Transverse colon (tissue), 4 donors: ENCODE measurements at regions not wholly inside any gene's neighbourhood (a gene's known extent, or its start where the extent isn't known, plus 50 kb on each side); places are given as distances from the start of the nearest gene placed in this dataset.
"Not testable (repeated sequence)": the region's sequence is repeated elsewhere in the genome, so short reads cannot be mapped to it uniquely, and the experiment has no call there.

ENCODE experiments used
- DNase-seq: peaks from one replicate; pipeline ENCODE4 v3.0.0-alpha.2; 2019
- H3K27ac ChIP-seq, 4 donors: fragments of 200-600 bp; sonication (generic); 2 replicates each; pipeline ENCODE4 v1.5.1; 2016 to 2018; ENCODE audit warnings: inconsistent platforms in 4 of 4
- H3K27me3 ChIP-seq: fragments of 200-600 bp; sonication (generic); 2 replicates; pipeline ENCODE4 v1.5.1; 2017; ENCODE audit warnings: inconsistent platforms
- H3K36me3 ChIP-seq, 4 donors: fragments of 200-600 bp; sonication (generic); 2 replicates each; pipeline ENCODE4 v1.5.1; 2017 to 2019; ENCODE audit warnings: inconsistent platforms in 4 of 4
- H3K4me1 ChIP-seq, 4 donors: fragments of 200-600 bp; sonication (generic); 2 replicates each; pipeline ENCODE4 v1.5.1; 2017 to 2020; ENCODE audit warnings: inconsistent platforms in 4 of 4
- H3K4me3 ChIP-seq, 4 donors: fragments of 200-600 bp; sonication (generic); 1 replicate in 1 of 4; 2 replicates in 3 of 4; pipeline versions ENCODE4 v1.5.1 to v1.6.1; 2017 to 2019; ENCODE audit warnings: inconsistent platforms in 4 of 4
- H3K9me3 ChIP-seq, 2 donors: fragments of 200-600 bp; sonication (generic); 2 replicates each; pipeline ENCODE4 v1.5.1; 2017 to 2019; ENCODE audit warnings: inconsistent platforms in 2 of 2
- EP300 ChIP-seq: sonication (generic); formaldehyde crosslinking; IDR thresholded peaks from one replicate; pipeline ENCODE4 v1.6.1; 2017; ENCODE audit warnings: antibody characterized with exemption, low read depth
- POLR2A ChIP-seq: fragments of 450-650 bp; IDR thresholded peaks from one replicate; pipeline ENCODE4 v1.6.1; 2016; ENCODE audit warnings: antibody characterized with exemption, mild to moderate bottlenecking, moderate library complexity
- POLR2AphosphoS5 ChIP-seq, 3 donors: sonication (generic); formaldehyde crosslinking; IDR thresholded peaks; one replicate each; pipeline ENCODE4 v1.6.1; 2016; ENCODE audit warnings: antibody characterized with exemption in 3 of 3
- WGBS, 2 donors: methylation state at CpG; one replicate each; pipeline ENCODE4 v1.1.5; 2018; ENCODE audit warnings: low coverage in 1 of 2; 5-methylcytosine and 5-hydroxymethylcytosine counted together
- in situ Hi-C, 4 donors: fragments of 200-750 bp; cut with MboI; loops; one replicate each; pipeline versions ENCODE4 v1.15.0 to v1.15.1; 2017; ENCODE audit warnings: low sequenced_read_pairs in 3 of 4, low pct_ligation_motif_present in 1 of 4, low pct_unique_long_range_greater_than_20kb in 1 of 4
- intact Hi-C: fragments of 100-400 bp; cut with DNase I; formaldehyde crosslinking; loops from one replicate; pipeline ENCODE4 v1.15.1; 2023; ENCODE audit warnings: low total_unique reads
- TF ChIP-seq, protein P1 (sequence below), 5 experiments: fragments of 200-600 bp in 3 of 5; fragments of 450-650 bp in 2 of 5; sonication (generic) in 3 of 5; IDR thresholded peaks; 1 replicate in 2 of 5; 2 replicates in 3 of 5; pipeline ENCODE4 v1.5.1; 2016 to 2017; ENCODE audit warnings: antibody characterized with exemption in 5 of 5, inconsistent platforms in 3 of 5, mild to moderate bottlenecking in 2 of 5, moderate library complexity in 1 of 5

DNA sequence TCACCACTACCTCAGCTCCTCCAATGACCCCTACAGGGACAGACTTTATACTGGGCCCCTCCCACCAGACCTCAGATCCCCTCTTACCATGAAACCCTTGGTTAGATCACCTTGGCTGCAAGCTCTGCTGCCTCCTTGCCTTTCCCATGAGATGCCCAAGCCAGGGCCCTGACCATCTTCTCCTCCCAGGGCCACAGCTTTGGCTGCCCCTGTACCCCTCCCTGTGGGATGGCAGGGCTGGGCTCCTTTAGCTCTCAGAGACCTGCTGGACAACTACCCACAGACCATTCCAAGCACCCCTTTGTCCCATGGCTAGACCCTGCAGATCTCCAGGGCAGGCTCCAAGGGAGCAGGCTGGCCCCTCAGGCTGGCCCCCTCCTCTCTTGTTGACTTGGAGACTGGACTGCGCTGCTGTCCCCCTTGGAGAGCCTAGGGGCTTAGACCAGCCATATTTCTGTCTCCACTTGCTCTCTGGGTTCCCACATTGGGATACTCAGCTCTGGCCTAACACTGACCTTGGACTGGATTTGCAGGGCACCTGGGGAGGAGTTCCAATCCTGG is 1692.7 kb downstream of the TP53TG3F start:
- intact Hi-C loops (no loop called here), in situ Hi-C loops (no loop called here)
- H3K4me3 ChIP-seq = no peak overlapping the region
- no peaks in the 10 kb centered on the region for H3K36me3 ChIP-seq
- DNase-seq = no peak
- no peak overlapping the region for H3K27ac ChIP-seq
- no peaks in the 10 kb centered on the region for H3K4me1 ChIP-seq
- TF ChIP-seq POLR2A (no peak), POLR2AphosphoS5 (IDR thresholded peaks at IDR 0.05) (no peak), EP300 (no peak)
- TF ChIP-seq, protein P1, sequence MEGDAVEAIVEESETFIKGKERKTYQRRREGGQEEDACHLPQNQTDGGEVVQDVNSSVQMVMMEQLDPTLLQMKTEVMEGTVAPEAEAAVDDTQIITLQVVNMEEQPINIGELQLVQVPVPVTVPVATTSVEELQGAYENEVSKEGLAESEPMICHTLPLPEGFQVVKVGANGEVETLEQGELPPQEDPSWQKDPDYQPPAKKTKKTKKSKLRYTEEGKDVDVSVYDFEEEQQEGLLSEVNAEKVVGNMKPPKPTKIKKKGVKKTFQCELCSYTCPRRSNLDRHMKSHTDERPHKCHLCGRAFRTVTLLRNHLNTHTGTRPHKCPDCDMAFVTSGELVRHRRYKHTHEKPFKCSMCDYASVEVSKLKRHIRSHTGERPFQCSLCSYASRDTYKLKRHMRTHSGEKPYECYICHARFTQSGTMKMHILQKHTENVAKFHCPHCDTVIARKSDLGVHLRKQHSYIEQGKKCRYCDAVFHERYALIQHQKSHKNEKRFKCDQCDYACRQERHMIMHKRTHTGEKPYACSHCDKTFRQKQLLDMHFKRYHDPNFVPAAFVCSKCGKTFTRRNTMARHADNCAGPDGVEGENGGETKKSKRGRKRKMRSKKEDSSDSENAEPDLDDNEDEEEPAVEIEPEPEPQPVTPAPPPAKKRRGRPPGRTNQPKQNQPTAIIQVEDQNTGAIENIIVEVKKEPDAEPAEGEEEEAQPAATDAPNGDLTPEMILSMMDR (IDR thresholded peaks at IDR 0.05) = no peak
- WGBS, 2 donors = 14% methylated on average over 1 of the region's 1 CpG; no CpG with 5 or more reads in 1 of the 2 donors
- no peaks in the 10 kb centered on the region for H3K27me3 ChIP-seq
- peaks cover 0 to 4% of the 10 kb centered on the region in 2 donors for H3K9me3 ChIP-seq

DNA sequence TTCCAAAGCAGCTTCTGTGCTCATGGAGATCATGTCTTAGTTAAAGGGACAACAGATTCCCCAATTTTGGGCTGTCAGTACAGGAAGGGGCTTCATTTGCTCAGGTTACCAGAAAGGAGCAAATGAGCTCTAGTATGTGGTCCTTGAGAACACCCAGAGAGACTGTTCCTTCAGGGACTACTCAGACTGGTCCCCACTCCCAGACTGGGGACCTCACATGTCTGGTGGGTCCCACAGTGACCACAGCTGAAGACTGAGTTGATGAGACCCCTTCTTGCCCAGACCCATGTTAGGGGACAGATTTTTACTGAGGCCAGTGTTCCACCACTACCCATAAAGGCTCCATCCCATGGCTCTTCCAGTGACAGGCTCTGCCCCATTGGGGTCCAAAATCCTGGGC is 1695.2 kb downstream of the TP53TG3F start:
- Histone ChIP-seq H3K4me1 (no peaks in the 10 kb centered on the region), H3K9me3 (peaks cover 0 to 8% of the 10 kb centered on the region in 2 donors), H3K4me3 (no peak overlapping the region), H3K27ac (no peak overlapping the region), H3K36me3 (no peaks in the 10 kb centered on the region), H3K27me3 (no peaks in the 10 kb centered on the region)
- intact Hi-C loops (no loop called here), in situ Hi-C loops (no loop called here)
- no peak for DNase-seq
- TF ChIP-seq POLR2A (no peak), EP300 (no peak), POLR2AphosphoS5 (IDR thresholded peaks at IDR 0.05) (no peak)
- TF ChIP-seq, protein P1 (IDR thresholded peaks at IDR 0.05) = no peak

DNA sequence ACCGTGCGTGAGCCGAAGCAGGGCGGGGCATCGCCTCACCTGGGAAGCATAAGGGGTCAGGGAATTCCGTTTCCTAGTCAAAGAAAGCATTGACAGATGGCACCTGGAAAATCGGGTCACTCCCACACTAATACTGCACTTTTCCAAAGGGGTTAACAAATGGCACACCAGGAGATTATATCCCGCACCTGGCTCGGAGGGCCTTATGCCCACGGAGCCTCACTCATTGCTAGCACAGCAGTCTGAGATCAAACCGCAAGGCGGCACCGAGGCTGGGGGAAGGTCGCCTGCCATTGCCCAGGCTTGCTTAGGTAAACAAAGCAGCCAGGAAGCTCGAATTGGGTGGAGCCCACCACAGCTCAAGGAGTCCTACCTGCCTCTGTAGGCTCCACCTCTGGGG is 1698.1 kb downstream of the TP53TG3F start:
- intact Hi-C loops, H3K4me3 ChIP-seq, H3K27me3 ChIP-seq, H3K36me3 ChIP-seq, H3K27ac ChIP-seq, DNase-seq, H3K9me3 ChIP-seq, in situ Hi-C loops, H3K4me1 ChIP-seq: not testable (repeated sequence)
- WGBS, 2 donors = 83% methylated on average over 14 of the region's 15 CpGs; no CpG with 5 or more reads in 1 of the 2 donors

DNA sequence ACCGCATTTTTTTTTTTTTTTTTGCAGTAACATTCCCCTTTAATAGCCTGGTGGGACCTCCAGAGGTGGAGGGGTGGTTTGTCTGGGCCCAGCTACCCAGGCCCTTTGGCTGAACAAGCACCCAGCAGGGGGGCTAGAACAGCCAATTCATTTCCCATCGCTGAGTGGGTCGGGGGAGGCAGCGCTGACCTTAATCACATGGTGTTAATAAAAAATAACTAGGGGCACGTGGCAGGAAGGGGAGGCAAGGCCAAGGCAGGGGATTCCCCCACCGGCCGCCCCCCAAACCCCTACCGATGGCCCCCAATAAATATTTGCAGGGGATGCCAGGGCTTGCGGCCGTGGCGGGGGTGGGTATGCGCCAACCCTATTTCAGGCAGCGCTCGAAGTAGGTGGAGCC is 1709.9 kb downstream of the TP53TG3F start:
- H3K27me3 ChIP-seq, H3K4me1 ChIP-seq, in situ Hi-C loops, DNase-seq, H3K9me3 ChIP-seq, H3K27ac ChIP-seq, H3K4me3 ChIP-seq, intact Hi-C loops, H3K36me3 ChIP-seq: not testable (repeated sequence)
- 60 to 72% methylated on average over 1 to 14 of the region's 14 CpGs for WGBS, 2 donors

DNA sequence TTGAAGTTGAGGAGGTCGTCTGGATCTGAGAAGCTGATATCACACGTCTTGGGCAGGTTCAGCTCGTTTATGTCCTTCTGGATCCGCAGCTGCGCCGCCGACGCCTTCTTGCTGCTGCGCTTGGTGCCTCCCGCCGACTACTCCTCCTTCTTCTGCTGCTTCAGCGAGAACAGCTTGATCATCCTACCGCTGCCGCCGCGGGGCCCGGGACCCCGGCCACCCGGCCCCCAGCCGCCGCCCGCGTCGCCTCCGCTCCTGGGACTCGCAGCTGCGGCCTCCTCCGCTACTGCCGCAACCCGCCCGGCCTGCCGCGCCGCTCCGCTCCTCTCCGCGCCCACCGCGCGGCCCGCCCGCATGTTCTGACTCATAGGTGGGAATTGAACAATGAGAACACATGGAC is 1710.6 kb downstream of the TP53TG3F start:
- H3K9me3 ChIP-seq, DNase-seq, in situ Hi-C loops, H3K27ac ChIP-seq, H3K4me1 ChIP-seq, H3K27me3 ChIP-seq, intact Hi-C loops, H3K4me3 ChIP-seq, H3K36me3 ChIP-seq: not testable (repeated sequence)
- 81 to 84% methylated on average over 16 to 41 of the region's 42 CpGs for WGBS, 2 donors

DNA sequence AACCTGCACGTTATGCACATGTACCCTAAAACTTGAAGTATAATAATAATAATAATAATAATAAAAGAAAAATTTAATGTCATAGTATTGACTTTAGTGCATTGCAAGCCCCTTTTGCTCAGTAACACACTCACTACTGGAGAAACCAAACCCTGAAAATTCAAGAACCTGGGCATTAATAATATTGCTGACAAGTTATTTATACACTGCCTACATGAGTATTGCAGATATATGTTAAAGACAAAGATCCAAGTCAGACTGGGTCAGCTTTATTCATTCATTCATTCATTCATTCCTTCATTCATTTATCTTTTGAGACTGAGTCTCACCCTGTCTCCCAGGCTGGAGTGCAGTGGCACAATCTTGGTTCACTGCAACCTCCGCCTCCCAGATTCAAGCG is 1711.2 kb downstream of the TP53TG3F start:
- peaks cover 0 to 3% of the 10 kb centered on the region in 2 donors for H3K9me3 ChIP-seq
- TF ChIP-seq POLR2A = no peak
- no peak for TF ChIP-seq POLR2AphosphoS5 (IDR thresholded peaks at IDR 0.05)
- TF ChIP-seq EP300 = no peak
- TF ChIP-seq, protein P1 (IDR thresholded peaks at IDR 0.05) = no peak
- in situ Hi-C loops (no loop called here), intact Hi-C loops (no loop called here)
- H3K36me3 ChIP-seq = no peaks in the 10 kb centered on the region
- H3K27ac ChIP-seq = no peak overlapping the region
- 84 to 89% methylated on average over 3 of the region's 3 CpGs for WGBS, 2 donors
- no peak overlapping the region for H3K4me3 ChIP-seq
- no peaks in the 10 kb centered on the region for H3K27me3 ChIP-seq
- DNase-seq = no peak
- no peaks in the 10 kb centered on the region for H3K4me1 ChIP-seq
